Activated CD4-positive, alpha-beta T cell treated with anti-CD3 and anti-CD28 coated beads, Interleukin-2, amount 50 U/mL, for 1 hour (primary cell): ENCODE measurements at regions not wholly inside any gene's neighbourhood (a gene's known extent, or its start where the extent isn't known, plus 50 kb on each side); places are given as distances from the start of the nearest gene placed in this dataset.
"Not testable (repeated sequence)": the region's sequence is repeated elsewhere in the genome, so short reads cannot be mapped to it uniquely, and the experiment has no call there.

ENCODE experiments used
- DNase-seq: peaks from one replicate; pipeline ENCODE4 v3.0.0-alpha.2; 2020

DNA sequence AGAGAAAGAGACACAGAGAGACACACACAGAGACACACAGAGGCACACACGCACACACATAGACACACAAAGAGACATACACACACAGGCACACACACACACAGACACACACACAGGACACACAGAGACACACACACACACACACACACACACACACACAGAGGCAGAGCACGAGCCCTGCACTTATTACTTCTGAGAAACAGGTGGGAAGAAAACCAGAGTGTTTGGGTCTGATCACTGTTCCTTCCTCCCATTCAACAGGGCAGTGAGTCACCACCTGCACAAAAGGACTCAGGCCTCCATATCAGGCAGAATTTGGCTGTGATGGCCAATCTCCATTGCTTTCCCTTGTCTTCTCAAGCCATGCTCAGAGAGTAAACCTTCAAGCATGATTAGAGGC, 285.0 kb downstream of the ANAPC1 start:
- DNase-seq, result not testable (repeated sequence)

DNA sequence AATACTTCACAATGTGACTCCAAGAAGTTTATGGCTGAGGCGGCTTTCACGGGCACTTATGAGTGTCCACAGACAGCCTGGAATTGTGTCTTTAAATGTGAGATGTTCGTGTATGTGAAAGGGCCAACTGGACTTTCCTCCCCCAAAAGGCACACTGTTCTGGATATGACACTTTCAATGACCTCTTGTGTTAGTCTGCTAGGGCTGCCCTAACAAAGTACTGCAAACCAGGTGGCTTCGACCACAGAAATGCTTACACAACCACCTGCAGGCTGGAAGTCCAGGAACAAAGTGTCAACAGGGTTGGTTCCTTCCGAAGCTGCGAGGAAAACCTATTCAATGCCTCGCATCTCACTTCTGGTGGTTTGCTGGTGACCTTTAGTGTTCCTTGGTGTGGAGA, 281.7 kb downstream of the ANAPC1 start:
- not testable (repeated sequence) for DNase-seq

DNA sequence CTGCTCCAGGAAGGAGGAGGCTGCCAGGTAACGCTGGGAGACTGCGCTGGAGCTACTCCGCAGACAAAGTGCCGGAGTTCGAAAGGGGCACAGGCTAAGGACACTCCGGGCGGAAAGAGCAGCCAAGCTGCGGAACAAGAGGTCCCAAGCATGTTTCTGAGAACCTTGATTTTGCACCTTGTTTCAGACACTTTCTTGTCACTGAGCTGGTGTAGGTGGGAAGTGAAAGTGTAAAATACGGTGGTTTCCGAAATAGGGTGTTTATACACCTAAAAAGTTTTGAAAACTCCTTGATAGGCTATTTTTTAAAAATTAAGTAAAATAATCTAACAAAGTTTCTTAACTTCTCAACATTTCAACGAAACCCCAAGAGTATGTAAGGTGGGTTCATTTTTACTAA, 278.2 kb downstream of the ANAPC1 start:
- DNase-seq, result not testable (repeated sequence)

DNA sequence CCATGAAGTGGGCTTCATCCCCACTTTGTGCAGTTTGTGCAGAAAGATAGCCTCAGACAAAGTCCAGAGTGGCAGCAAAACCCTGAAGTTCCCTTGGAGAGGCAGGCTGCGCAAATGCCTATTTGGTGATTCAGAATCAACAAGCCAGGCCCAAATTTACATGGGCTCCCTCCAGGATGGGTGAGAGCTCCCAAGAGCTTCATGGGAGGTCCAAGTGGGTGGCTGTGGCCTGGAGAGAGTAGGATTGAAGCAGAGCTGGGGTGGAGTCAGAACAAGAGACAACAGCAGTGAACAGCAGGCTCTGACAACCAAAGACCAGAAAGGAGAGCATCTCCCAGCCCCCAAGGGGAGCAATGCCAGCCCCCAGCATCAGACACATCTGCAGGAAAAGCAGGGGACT, 277.4 kb downstream of the ANAPC1 start:
- not testable (repeated sequence) for DNase-seq

GRCh38 chr2:111609146-111609844, 274.7 kb downstream of the ANAPC1 start:
- not testable (repeated sequence) for DNase-seq

GRCh38 chr2:111610035-111610434, 274.0 kb downstream of the ANAPC1 start:
- DNase-seq, result not testable (repeated sequence)

- no peak for DNase-seq
Observed at GRCh38 chr2:111616651-111617218, 267.3 kb downstream of the ANAPC1 start.

DNA sequence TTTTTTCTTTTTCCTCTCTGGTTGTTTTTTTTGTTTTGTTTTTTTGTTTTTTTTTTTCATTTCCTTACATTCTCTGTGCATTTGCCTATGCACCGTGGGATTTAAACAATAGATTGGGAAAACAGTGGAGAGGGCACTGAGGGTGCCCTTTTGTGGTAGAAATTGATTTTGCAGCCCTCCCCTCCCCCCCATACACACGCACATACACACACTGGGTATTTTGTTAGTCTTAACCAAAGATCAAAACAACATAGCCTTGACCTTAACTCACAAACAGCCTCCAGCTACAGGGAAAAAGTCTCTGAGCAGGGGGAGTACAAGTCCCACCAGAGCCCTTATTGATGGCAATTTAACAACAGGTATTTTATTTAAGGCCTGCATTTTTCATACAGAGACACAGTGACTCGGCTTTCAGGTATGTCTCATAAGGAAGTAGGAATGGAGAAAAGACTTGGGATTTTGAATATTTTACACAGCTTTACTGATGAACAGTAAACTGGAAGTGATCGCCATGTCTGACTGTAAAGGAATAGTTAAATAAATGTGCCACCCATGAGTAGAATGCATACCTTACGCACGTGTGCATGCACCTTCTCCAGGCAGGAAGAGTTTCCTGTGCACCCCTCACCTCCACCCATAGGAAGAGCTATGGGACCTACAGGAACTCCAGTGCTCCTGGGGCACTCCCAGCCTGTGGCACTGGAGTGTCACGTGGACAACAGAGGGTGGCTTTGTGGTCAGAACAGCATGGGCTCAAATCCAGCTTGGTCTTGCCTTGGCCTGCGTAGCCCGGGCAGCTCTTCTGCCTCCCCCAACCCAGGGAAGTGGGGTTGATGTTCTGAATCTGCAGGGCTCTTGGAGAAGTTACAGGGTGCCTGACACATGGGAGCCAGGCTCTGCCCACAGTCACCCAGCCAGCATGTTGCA, 266.4 kb downstream of the ANAPC1 start:
- no peak for DNase-seq

DNA sequence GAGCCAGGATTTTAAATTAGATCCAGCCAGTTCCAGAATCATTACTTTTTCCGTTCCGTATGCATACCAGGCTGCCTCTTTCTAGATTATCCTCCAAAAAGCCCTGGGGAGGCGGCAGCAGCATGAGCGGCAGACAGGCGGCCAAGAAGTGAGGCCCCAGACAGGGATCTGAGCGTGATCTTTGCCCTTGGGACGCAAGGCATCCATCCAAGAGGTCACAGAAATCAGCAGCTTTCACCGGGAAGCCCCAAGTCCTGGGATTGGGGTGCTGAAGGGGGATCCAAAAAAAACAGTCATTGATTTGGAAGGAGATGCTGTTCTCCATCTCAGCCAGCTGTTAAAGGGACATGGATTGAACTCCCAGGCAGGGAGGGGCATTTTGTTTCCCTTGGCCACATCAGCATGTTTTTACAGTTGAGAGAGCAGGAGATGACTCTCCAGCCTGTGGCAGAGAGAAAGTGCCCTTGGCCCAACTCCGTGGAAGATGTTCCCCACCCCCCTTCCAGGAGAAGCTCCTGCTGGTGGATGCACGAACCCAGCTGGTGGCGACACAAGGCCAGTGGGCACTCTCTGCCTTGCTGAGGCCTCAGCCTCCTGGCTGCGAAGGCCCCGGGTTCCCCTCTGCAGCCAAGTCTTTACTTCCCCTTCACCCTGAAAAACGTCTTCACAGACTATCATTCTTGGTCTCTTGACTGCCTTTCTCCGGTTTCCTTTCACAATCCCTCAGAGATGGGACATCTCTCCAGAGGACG, 265.6 kb downstream of the ANAPC1 start:
- no peak for DNase-seq

DNA sequence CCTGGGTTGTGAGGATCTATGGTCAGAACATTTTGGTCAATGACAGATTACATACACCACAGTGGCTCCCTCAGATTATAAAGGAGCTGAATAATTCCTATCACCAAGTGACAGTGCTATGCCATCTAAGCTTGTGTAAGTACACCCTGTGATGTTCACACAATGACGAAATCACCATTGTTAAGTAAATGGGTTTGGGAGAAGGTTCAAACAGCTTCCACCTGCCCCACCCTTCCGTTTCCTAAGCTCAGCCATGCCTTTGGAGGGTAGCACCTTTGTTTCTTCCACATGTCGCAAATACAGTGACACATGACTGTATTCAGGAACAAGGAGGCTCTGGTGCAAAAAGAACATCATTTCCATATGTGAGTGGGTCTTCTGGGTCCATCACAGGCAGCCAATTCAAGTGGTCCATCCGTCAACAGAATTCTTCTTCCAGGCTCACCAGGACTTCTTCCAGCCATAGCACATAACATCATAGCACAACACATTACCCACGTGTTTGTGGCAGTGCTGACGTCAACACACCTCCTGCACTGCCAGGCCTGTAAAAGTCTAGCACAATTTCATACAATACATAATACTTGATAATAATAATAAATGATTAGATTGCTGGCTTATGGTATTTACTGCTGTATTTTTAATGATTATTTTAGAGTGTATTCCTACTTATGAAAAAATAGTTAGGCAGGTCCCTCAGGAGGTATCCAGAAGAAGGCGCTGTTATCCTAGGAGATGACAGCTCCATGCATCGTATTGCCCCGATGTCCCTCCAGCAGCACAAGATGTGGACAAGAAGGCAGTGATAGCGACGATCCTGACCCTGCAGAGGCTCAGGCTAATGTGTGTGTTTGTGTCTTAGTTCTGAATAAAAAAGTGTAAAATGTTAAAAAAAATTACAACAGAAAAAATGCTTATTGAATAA, 264.8 kb downstream of the ANAPC1 start:
- DNase-seq, result no peak

GRCh38 chr2:111620281-111620680, 263.7 kb downstream of the ANAPC1 start:
- no peak for DNase-seq

GRCh38 chr2:111622859-111623258, 261.1 kb downstream of the ANAPC1 start:
- no peak for DNase-seq

DNA sequence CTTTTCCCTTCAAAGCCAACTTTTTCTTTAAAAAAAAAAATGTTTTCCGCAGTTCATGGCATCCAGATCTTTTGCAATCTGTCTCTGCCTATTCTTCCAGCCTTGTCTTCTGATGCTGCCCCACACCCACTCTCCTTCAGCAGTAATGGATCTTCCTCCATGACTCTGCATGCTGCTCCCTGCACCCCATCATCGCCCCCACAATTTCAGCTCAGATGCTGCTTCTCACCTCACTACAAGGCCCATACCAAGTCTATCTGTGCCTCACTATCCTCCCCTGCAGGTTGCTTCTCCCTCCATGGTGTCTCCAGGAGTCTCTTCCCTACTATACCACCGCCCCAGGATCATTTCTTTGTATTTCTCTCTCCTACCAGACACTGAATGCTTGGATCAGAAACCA, 260.6 kb downstream of the ANAPC1 start:
- no peak for DNase-seq

DNA sequence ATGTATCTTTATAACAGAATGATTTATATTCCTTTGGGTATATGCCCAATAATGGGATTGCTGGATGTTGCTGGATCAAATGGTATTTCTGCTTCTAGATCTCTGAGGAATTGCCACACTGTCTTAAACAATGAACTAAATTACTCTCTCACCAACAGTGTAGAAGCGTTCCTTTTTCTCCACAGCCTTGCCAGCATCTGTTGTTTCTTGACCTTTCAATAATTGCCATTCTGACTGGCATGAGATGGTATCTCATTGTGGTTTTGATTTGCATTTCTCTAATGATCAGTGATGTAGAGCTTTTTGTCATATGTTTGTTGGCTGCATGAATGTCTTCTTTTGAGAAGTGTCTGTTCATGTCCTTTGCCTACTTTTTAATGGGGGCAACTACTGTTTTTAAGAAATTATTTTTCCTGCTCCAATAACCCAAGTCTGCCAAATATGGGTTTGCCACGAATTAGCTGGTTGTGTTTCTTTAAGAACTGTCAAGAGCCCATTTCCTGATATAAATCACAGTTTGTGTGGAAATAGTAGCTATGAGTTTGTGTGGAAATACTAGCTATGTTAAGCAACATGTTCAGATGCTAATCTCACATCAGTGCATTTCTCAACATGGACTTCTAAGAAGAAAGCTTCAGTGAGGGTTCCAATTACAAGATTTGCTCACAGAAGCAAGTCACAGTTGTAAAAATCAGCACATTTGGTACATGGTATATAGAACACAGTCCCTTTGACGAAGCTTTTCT, 259.4 kb downstream of the ANAPC1 start:
- DNase-seq, result no peak

- not testable (repeated sequence) for DNase-seq
Observed at GRCh38 chr2:111625157-111625537, 258.8 kb downstream of the ANAPC1 start.

DNA sequence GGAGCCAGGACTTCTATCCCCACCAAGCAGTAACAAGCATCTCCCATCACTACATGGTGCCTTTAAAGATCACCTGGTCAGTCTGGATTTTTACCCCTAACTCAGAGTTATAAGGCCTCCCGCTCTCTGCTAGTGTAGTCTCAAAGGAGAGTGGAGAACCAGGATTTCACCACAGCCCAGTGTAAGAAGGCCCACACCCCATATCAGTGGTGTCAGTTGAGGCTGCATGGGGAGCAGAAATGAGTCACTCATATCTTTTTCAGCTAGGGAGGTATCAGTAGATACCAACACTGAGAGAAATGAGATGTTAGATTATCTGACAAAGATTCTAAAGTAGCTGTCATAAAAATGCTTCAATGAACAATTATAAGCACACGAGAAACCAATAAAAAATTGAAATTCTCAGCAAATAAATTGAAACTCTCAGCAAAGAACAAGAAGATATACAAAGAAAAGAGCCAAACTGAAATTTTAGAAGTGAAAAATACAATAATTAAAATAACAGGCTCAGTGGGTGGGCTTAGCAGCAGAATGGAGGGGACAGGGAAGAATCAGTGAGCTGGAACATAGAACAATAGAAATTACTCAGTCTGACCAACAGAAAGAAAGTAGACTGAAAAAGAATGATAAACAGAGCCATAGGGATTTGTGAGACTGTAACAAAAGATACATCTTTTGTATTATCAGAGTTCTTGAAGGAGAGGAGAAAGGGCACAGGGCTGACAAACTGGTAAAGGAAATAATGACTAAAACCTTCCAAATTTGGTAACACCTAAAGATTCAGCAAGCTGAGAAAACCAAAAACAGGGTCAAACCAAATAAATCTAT, 257.7 kb downstream of the ANAPC1 start:
- DNase-seq, result no peak

- DNase-seq, result no peak
Observed at GRCh38 chr2:111626865-111627163, 257.2 kb downstream of the ANAPC1 start.

- no peak for DNase-seq
Observed at GRCh38 chr2:111627256-111627655, 256.7 kb downstream of the ANAPC1 start.

- no peak for DNase-seq
Observed at GRCh38 chr2:111628221-111628620, 255.8 kb downstream of the ANAPC1 start.

DNA sequence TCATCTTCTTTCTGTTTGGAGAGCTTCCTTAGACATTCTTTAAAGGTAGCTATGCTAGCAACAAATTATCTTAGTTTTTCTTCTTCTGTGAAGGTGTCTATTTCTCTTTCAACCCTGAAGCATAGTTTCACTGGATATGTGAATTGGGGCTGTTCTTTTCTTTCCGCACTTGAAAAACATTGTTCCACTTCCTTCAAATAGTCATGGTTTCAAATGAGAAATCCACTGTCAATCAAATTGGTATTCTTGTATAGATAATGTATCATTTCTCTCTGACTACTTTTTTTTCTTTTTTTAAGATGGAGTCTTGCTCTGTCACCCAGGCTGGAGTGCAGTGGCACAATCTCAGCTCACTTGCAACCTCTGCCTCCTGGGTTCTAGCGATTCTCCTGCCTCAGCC, 254.0 kb downstream of the ANAPC1 start:
- no peak for DNase-seq
